ENCODE measurements at regions not wholly inside any gene's neighbourhood (a gene's known extent, or its start where the extent isn't known, plus 50 kb on each side); places are given as distances from the start of the nearest gene placed in this dataset.

DNA sequence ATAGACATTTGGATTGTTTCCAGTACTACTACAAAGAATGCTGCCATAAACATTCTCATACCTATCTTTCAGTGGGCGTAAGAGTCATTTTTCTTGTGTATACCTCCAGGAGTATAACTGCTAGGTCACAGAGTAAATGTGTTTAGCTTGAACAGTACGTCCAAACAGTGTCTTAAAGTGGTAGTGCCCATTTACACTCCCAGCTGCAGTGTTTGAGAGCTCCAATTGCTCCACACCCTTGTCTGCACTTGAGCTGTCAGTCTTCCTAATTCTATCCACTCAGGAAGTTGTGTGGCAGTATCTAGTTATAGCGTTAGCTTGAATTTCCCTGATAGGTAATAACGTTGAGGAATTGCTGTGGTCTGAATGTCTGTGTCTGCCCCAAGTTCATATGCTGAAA, 404.7 kb upstream of the PPP2R3A start:
- H4K20me1 ChIP-seq (ENCODE audit: insufficient read depth, low read length): no peaks in the 10 kb centered on the region
- TF ChIP-seq, protein P1, sequence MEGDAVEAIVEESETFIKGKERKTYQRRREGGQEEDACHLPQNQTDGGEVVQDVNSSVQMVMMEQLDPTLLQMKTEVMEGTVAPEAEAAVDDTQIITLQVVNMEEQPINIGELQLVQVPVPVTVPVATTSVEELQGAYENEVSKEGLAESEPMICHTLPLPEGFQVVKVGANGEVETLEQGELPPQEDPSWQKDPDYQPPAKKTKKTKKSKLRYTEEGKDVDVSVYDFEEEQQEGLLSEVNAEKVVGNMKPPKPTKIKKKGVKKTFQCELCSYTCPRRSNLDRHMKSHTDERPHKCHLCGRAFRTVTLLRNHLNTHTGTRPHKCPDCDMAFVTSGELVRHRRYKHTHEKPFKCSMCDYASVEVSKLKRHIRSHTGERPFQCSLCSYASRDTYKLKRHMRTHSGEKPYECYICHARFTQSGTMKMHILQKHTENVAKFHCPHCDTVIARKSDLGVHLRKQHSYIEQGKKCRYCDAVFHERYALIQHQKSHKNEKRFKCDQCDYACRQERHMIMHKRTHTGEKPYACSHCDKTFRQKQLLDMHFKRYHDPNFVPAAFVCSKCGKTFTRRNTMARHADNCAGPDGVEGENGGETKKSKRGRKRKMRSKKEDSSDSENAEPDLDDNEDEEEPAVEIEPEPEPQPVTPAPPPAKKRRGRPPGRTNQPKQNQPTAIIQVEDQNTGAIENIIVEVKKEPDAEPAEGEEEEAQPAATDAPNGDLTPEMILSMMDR (IDR thresholded peaks at IDR 0.05; ENCODE audit: borderline replicate concordance, extremely low read depth, low read length, poor library complexity, severe bottlenecking): no peak
- no peak for TF ChIP-seq EZH2 (IDR thresholded peaks at IDR 0.05; ENCODE audit: borderline replicate concordance, low read depth, low read length, severe bottlenecking)

GRCh38 chr3:135564696-135565095, 400.8 kb upstream of the PPP2R3A start:
- Histone ChIP-seq H3K9me3 (ENCODE audit: insufficient read depth, low read length, severe bottlenecking) (no peaks in the 10 kb centered on the region), H2AFZ (ENCODE audit: low read depth, low read length) (no peak overlapping the region), H3K79me2 (ENCODE audit: insufficient read depth, low read length) (no peaks in the 10 kb centered on the region), H3K4me2 (ENCODE audit: insufficient read depth, low read length) (no peak overlapping the region), H3K27me3 (ENCODE audit: insufficient read depth, low read length, poor library complexity) (no peaks in the 10 kb centered on the region), H3K36me3 (ENCODE audit: insufficient read depth, low read length) (no peaks in the 10 kb centered on the region), H3K4me1 (ENCODE audit: insufficient read depth, low read length) (no peaks in the 10 kb centered on the region), H4K20me1 (ENCODE audit: insufficient read depth, low read length) (no peaks in the 10 kb centered on the region), H3K9ac (ENCODE audit: low read depth, low read length) (no peak overlapping the region), H3K4me3 (ENCODE audit: low read depth in 1 of 2, low read length in 2 of 2) (no peak overlapping the region), H3K27ac (ENCODE audit: low read length) (no peak overlapping the region)
- no peak for ATAC-seq (ENCODE audit: insufficient read depth, low read depth)
- TF ChIP-seq EZH2 (IDR thresholded peaks at IDR 0.05; ENCODE audit: borderline replicate concordance, low read depth, low read length, severe bottlenecking): no peak
- no peak for DNase-seq

More for the DNA sequence above, 404.7 kb upstream of the PPP2R3A start:
- DNase-seq: no peak
- Histone ChIP-seq H3K27me3 (ENCODE audit: insufficient read depth, low read length, poor library complexity) (peaks cover 3% of the 10 kb centered on the region), H3K9ac (ENCODE audit: low read depth, low read length) (no peak overlapping the region), H3K79me2 (ENCODE audit: insufficient read depth, low read length) (no peaks in the 10 kb centered on the region), H3K4me3 (ENCODE audit: low read depth in 1 of 2, low read length in 2 of 2) (no peak overlapping the region), H3K4me2 (ENCODE audit: insufficient read depth, low read length) (no peak overlapping the region), H3K27ac (ENCODE audit: low read length) (no peak overlapping the region), H2AFZ (ENCODE audit: low read depth, low read length) (no peak overlapping the region), H3K36me3 (ENCODE audit: insufficient read depth, low read length) (no peaks in the 10 kb centered on the region), H3K9me3 (ENCODE audit: insufficient read depth, low read length, severe bottlenecking) (no peaks in the 10 kb centered on the region), H3K4me1 (ENCODE audit: insufficient read depth, low read length) (no peaks in the 10 kb centered on the region)
- no peak for ATAC-seq (ENCODE audit: insufficient read depth, low read depth)

DNA sequence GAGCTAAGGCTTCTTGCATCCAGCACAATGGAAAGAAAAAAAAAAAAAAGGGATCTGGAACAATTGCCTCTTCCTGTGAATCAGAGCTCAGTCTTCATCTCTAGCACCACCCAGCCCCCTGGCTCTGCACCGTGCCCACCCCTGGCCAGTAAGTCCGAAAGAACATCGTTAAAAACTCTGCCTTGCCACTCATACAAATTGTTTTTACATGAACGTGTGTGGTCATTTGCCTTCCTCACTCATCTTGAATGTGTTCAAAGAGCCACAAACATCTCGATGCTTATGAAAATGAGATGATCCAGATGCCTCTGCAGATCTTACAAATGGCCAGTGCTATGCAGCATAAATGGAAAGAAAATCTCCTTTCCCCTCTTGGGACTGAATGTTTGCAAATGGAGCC, 400.0 kb upstream of the PPP2R3A start:
- Histone ChIP-seq H3K36me3 (ENCODE audit: insufficient read depth, low read length) (no peaks in the 10 kb centered on the region), H3K27ac (ENCODE audit: low read length) (no peak overlapping the region), H4K20me1 (ENCODE audit: insufficient read depth, low read length) (no peaks in the 10 kb centered on the region), H3K9me3 (ENCODE audit: insufficient read depth, low read length, severe bottlenecking) (no peaks in the 10 kb centered on the region), H3K4me3 (ENCODE audit: low read depth in 1 of 2, low read length in 2 of 2) (no peak overlapping the region), H3K9ac (ENCODE audit: low read depth, low read length) (no peak overlapping the region), H3K79me2 (ENCODE audit: insufficient read depth, low read length) (no peaks in the 10 kb centered on the region), H2AFZ (ENCODE audit: low read depth, low read length) (no peak overlapping the region), H3K4me1 (ENCODE audit: insufficient read depth, low read length) (no peaks in the 10 kb centered on the region), H3K27me3 (ENCODE audit: insufficient read depth, low read length, poor library complexity) (no peaks in the 10 kb centered on the region), H3K4me2 (ENCODE audit: insufficient read depth, low read length) (no peak overlapping the region)
- TF ChIP-seq, protein P1 (IDR thresholded peaks at IDR 0.05; ENCODE audit: borderline replicate concordance, extremely low read depth, low read length, poor library complexity, severe bottlenecking): no peak
- no peak for TF ChIP-seq EZH2 (IDR thresholded peaks at IDR 0.05; ENCODE audit: borderline replicate concordance, low read depth, low read length, severe bottlenecking)
- no peak for ATAC-seq (ENCODE audit: insufficient read depth, low read depth)
- no peak for DNase-seq

- no peak overlapping the region for H3K9ac ChIP-seq (ENCODE audit: low read depth, low read length)
- no peaks in the 10 kb centered on the region for H3K79me2 ChIP-seq (ENCODE audit: insufficient read depth, low read length)
- no peak for DNase-seq
- H2AFZ ChIP-seq (ENCODE audit: low read depth, low read length): no peak overlapping the region
- no peaks in the 10 kb centered on the region for H3K4me1 ChIP-seq (ENCODE audit: insufficient read depth, low read length)
- H3K36me3 ChIP-seq (ENCODE audit: insufficient read depth, low read length): no peaks in the 10 kb centered on the region
- H4K20me1 ChIP-seq (ENCODE audit: insufficient read depth, low read length): no peaks in the 10 kb centered on the region
- TF ChIP-seq EZH2 (IDR thresholded peaks at IDR 0.05; ENCODE audit: borderline replicate concordance, low read depth, low read length, severe bottlenecking): no peak
- TF ChIP-seq, protein P1 (IDR thresholded peaks at IDR 0.05; ENCODE audit: borderline replicate concordance, extremely low read depth, low read length, poor library complexity, severe bottlenecking): no peak
- no peak overlapping the region for H3K27ac ChIP-seq (ENCODE audit: low read length)
- H3K9me3 ChIP-seq (ENCODE audit: insufficient read depth, low read length, severe bottlenecking): no peaks in the 10 kb centered on the region
- no peak overlapping the region for H3K4me3 ChIP-seq (ENCODE audit: low read depth in 1 of 2, low read length in 2 of 2)
- no peak for ATAC-seq (ENCODE audit: insufficient read depth, low read depth)
- H3K27me3 ChIP-seq (ENCODE audit: insufficient read depth, low read length, poor library complexity): no peaks in the 10 kb centered on the region
- no peak overlapping the region for H3K4me2 ChIP-seq (ENCODE audit: insufficient read depth, low read length)
Measured at GRCh38 chr3:135567223-135567622, 398.3 kb upstream of the PPP2R3A start.

All from DND-41 (cell line).